HG02678 (cell line): ENCODE measurements at regions not wholly inside any gene's neighbourhood (a gene's known extent, or its start where the extent isn't known, plus 50 kb on each side); places are given as distances from the start of the nearest gene placed in this dataset.
"Not testable (repeated sequence)": the region's sequence is repeated elsewhere in the genome, so short reads cannot be mapped to it uniquely, and the experiment has no call there.

ENCODE experiments used
- ATAC-seq: cut with Tn5 transposase; IDR thresholded peaks from one replicate; pipeline ENCODE4 v1.9.1; 2021; ENCODE audit warnings: mild to moderate bottlenecking, moderate library complexity; ENCODE audit not compliant: unreplicated experiment

DNA sequence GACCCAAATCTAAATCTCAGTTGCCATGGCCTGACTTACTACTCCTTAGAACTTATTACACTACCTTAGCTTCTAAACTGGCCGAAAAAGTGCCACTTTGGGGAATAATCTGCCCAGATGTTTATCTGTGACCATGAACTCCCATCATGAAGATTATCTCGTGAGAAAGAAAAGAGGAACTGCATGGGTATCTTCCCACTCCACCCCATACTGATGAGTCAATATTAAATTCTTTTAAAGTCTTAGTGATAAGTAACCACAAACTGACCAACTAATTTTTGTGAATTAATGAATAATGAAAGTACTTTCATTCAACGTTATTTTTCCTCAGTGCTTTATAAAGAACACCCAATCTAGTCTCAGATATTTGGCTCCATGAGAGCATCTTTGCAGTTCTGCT lies 493.5 kb downstream of the EBF1 start:
- ATAC-seq, result peak; percentile 76

- no peak for ATAC-seq
Measured at GRCh38 chr5:158602981-158603380, 496.7 kb downstream of the EBF1 start.

DNA sequence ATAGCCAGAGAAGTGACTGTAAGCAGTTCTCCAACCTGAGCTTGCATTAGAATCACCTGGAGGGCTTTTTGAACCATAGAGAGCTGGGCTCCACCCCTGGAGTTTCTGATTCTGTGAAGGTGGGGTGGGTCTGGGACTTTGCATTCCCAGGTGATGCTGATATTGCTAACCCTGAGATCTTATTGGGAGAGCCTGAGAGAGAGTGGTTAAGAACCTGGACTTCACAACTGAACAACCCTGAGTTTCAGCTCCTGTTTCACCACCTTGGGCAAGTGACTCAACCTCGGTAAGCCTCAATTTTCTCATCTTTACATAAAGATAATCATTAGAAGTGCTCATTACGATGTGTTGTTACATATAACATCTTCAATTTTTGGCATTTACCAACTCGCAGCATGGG lies 498.6 kb downstream of the EBF1 start:
- ATAC-seq, result no peak

DNA sequence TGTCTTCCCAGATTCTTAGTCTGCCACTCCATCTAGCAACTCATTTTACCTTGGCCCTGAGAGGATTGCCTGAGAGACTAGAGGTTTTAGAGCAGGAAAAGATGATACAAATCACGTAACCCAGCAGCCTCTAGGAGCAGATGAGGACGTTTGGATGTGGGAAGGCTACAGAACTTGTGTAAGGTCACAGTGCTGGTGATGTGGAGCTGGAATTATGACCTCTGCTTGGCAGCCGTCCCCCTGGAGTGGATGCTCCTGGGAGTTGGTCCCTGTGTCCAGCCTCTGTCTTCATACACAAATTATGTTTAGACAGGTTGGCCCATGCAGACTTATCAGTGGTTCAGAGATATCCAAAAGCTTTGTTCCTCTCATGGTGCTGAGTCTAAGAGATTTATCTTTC lies 499.0 kb downstream of the EBF1 start:
- ATAC-seq, result no peak

DNA sequence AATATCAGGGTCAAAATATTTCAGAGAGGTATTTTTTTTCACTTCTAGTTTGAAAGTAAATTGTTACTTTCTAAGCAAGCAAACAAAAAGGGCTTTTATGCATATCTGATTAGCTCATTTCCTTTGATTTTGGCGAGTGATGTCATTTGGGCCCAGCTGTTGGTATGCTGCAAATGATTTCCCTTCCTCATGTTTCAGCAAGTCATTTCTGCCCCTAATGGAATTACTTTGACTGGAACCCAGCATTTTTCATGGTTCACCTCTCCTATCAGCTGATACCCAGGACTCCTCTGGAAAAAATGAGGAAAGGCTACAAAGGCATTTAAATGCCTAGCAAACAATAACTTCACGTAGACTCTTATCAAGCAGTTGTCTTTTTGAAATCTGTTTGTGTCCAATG lies 500.6 kb downstream of the EBF1 start:
- no peak for ATAC-seq

- no peak for ATAC-seq
Measured at GRCh38 chr5:158594595-158595242, 505.0 kb downstream of the EBF1 start.

GRCh38 chr5:158593925-158594324 lies 505.8 kb downstream of the EBF1 start:
- ATAC-seq, result no peak

GRCh38 chr5:158591301-158591863 lies 508.3 kb downstream of the EBF1 start:
- no peak for ATAC-seq

GRCh38 chr5:158590746-158591300 lies 508.9 kb downstream of the EBF1 start:
- ATAC-seq, result no peak

GRCh38 chr5:158589939-158590338 lies 509.8 kb downstream of the EBF1 start:
- no peak for ATAC-seq

- ATAC-seq, result no peak
Measured at GRCh38 chr5:158588617-158589016, 511.1 kb downstream of the EBF1 start.

DNA sequence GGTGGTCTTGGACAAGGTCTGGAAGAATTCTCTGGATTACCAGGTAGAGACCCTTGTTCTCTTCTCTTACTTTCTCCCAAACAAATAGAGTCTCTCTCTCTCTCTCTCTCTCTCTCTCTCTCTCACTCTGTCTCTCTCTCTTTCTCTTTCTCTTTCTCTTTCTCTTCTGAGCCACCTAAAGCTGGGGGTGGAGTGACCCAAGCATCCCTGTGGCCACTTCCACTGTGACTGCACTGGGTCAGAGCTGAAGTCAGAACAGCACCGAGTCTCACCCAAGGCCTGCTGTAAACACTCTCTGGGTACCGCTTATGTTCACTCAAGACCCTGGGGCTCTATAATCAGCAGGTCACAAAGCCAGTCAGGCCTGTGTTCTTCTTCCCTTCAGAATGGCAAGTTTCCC lies 513.7 kb downstream of the EBF1 start:
- ATAC-seq, result no peak

DNA sequence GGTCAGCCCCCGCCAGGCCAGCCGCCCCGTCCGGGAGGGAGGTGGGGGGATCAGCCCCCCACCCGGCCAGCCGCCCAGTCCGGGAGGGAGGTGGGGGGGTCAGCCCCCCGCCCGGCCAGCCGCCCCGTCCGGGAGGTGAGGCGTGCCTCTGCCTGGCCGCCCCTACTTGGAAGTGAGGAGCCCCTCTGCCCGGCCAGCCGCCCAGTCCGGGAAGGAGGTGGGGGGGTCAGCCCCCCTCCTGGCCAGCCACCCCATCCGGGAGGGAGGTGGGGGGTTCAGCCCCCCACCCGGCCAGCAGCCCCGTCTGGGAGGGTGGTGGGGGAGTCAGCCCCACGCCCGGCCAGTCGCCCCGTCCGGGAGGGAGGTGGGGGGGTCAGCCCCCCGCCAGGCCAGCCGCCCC lies 517.0 kb downstream of the EBF1 start:
- not testable (repeated sequence) for ATAC-seq

- no peak for ATAC-seq
Measured at GRCh38 chr5:158573829-158574228, 525.9 kb downstream of the EBF1 start.

DNA sequence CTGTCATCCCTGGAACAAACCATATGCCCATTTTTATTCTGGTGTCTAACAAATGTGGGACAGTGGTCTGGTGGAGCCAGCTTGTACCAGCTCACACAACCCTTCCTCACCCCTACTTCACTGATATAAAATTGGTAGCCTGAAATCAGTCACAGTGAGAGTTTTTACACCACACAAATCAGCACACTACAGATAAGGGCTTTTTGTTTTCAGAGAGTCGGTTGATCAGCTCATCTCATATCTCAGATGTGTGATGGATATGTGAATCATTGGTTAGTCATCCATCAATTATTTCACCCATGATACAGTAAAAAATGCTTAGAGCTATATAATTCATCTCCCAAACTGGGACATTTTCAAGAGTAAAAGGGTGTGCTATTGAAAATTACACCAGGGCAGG lies 529.2 kb downstream of the EBF1 start:
- no peak for ATAC-seq

- no peak for ATAC-seq
Measured at GRCh38 chr5:158569534-158569933, 530.2 kb downstream of the EBF1 start.

DNA sequence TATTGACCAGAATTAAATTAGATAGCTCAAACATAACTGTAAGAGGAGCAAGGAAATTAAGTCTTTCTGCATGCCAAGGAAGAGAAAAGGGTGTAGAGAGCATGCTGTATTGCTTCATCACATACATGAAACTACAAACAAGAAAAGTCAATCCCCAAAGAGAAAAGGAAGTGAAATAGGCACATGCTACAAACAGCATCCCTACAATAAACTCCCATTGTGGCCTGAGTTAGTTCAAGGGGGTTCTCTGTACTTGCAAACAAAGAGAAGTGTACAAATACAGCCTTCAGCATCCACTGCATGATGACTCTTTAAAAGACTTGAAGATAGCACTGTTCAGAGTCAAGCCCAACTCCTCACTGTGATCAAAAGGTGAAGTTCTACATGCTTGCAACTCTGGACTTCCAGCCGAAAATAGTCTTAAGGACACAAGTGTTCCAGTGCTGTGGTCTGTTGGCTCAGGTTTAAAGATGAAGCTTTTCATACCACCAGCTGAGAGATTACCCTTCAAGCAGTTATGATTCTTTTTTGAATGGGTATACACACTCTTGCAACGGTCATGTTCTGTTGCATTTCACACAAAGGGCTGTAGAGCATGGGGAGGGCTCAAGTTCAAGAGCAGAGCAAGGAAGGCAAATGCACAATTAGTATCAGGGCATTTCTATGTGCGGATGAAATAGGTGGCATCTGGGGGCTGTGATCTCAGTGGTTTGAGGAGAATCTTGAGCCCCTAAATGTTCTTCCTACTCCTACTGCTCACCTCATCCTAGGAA lies 534.5 kb downstream of the EBF1 start:
- no peak for ATAC-seq

DNA sequence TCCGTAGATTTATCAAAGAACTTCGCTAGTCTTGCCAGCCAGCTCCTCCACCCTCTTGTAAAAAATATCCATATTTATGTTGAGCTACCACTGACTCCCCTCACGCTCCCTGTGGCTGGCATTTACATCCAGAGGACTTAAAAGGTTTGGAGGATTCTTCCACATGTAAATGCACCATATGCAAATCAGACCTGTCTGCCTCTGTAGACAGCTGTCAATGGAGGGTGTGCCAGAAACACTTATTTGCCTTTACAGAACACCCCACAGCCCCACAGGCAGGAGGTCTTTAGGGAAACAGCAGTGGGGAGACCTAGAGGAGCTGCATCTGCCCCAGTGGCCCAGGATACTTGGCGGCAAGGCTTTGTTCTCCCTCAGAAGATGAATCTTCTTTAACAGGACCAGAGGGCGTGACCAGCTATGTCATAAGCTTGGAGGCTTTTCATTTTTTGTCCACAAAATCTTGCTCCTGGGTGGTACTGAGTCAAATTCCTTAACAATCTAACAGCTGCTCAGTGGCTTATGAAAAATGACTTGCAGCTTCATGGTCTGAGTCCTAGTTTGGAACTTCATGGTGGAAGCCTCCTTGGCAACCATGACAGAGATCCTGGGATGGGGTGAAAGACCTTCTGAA lies 535.8 kb downstream of the EBF1 start:
- ATAC-seq, result no peak

DNA sequence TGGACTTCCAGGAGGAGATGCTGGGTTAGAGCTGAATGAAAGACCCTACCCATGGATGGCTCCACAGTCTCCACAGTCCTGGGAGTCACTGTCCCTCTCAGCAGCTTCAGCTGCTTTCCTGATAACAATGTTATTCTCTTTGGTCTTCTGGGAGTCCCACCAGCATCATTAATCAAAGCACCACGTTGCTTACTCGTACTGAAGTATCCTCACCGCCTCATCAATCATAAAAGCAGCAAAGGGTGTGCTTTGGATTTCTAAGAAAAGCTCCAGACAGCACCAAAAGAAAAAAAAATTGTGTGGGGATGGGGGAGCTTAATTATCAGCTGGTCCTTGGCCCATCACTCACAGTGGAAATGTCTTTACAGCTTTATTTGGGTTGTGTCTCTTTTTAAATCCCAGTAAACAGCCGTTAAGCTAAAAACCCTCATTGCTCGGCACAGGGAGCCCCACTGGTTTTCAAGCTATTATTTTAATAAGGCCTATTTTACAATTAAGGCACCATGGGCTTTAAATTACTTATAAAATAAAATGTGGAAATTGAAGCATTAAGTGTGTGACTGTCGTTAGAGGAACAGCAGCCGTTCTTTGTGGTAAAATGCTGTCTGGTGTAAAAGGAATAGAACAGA lies 538.0 kb downstream of the EBF1 start:
- ATAC-seq, result no peak

DNA sequence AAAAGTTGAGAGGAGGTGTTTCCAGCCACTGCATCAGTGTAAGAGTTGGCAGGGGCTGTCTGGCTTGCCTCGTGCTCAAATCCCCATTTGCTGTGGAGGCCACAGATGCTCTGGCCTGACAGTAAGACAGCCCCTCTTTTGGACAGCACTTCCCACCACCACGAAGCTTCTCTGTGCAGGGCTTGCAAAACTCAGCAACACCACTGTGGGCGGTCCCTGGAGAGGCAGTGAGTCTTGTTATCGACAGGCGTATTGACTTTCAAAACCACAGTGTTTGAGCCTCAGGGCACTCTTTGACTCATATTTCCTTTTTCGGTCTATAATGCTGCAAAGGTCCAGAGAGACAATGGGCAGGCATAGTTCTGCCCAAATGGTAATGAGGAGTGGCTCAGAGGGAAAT lies 539.5 kb downstream of the EBF1 start:
- ATAC-seq, result peak; percentile 96

DNA sequence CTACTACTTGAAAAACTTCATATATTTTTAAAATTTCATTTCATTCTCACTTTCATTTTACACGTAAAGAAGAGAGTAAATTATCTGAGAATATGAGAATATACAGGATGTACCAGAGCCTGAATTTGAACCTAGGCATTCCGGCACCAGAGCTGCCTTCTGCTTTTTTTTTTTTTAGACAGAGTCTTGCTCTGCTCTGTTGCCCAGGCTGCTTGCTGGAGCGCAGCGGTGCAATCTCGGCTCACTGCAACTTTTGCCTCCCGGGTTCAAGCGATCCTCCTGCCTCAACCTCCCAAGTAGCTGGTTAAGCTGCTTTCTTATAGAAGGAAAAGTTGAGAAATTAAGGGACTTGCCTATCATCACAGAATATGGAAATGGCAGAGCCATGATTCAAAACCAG lies 540.1 kb downstream of the EBF1 start:
- ATAC-seq, result no peak
